GM12878 (cell line): ENCODE measurements at regions not wholly inside any gene's neighbourhood (a gene's known extent, or its start where the extent isn't known, plus 50 kb on each side); places are given as distances from the start of the nearest gene placed in this dataset.

Experiments used
- ETV6 ChIP-seq, 2 experiments: fragments of 450-650 bp in 1 of 2; IDR thresholded peaks in 1 of 2; conservative IDR thresholded peaks in 1 of 2; 2 replicates each; pipeline ENCODE4 v1.6.1; 2014; ENCODE audit warnings: antibody characterized with exemption in 1 of 2, borderline replicate concordance in 1 of 2, low read depth in 1 of 2, mild to moderate bottlenecking in 1 of 2, moderate library complexity in 1 of 2
- HDAC2 ChIP-seq: fragments of 200-600 bp; sonication (generic); IDR thresholded peaks from 2 replicates; pipeline ENCODE4 v1.6.1; 2017
- MAX ChIP-seq: IDR thresholded peaks from 2 replicates; pipeline ENCODE4 v1.6.1; 2012; ENCODE audit warnings: low read depth, low read length, improper control_type of control experiment
- MYC ChIP-seq: IDR thresholded peaks from 2 replicates; pipeline ENCODE4 v1.6.1; 2011; ENCODE audit warnings: mild to moderate bottlenecking, low read length, moderate library complexity, inconsistent platforms; ENCODE audit not compliant: insufficient read depth, insufficient replicate concordance, insufficient read length, severe bottlenecking
- POLR2A ChIP-seq: IDR thresholded peaks from 2 replicates; pipeline ENCODE4 v1.6.1; 2011; ENCODE audit warnings: low read depth, mild to moderate bottlenecking, low read length

GRCh38 chr7:155916926-155917655 is 104.8 kb upstream of the SHH start:
- TF ChIP-seq MYC (no peak), HDAC2 (no peak), POLR2A (no peak), MAX (no peak), ETV6 (conservative IDR thresholded peaks at IDR 0.05 in 1 of 2, IDR thresholded peaks at IDR 0.05 in 1 of 2; ENCODE audit: borderline replicate concordance in 1 of 2, low read depth in 1 of 2) (no peak)
